SK-N-SH treated with all-trans-retinoic acid at 6 μM for 48 hours (cell line): ENCODE measurements at regions not wholly inside any gene's neighbourhood (a gene's known extent, or its start where the extent isn't known, plus 50 kb on each side); places are given as distances from the start of the nearest gene placed in this dataset.

Experiments used
- ATAC-seq: fragments of 200-7000 bp; cut with Tn5 transposase; 3 replicates; pipeline ENCODE4 v1.9.1; 2020; ENCODE audit warnings: mild to moderate bottlenecking, moderate library complexity
- ARNTL ChIP-seq: fragments of 450-650 bp; formaldehyde crosslinking; IDR thresholded peaks from 2 replicates; pipeline ENCODE4 v1.5.0; 2020; ENCODE audit warnings: low read depth, mild to moderate bottlenecking, moderate library complexity, borderline replicate concordance
- BACH2 ChIP-seq: fragments of 250-450 bp; sonication (Bioruptor Pico); IDR thresholded peaks from 2 replicates; pipeline ENCODE4 v1.9.0; 2021; ENCODE audit warnings: mild to moderate bottlenecking, borderline replicate concordance
- CREB5 ChIP-seq: fragments of 250-450 bp; sonication (Bioruptor Pico); IDR thresholded peaks from 2 replicates; pipeline ENCODE4 v1.5.1; 2020; ENCODE audit warnings: low read depth, mild to moderate bottlenecking, moderate library complexity
- CSDC2 ChIP-seq: fragments of 250-450 bp; sonication (Bioruptor Pico); IDR thresholded peaks from 2 replicates; pipeline ENCODE4 v1.5.0; 2020; ENCODE audit warnings: mild to moderate bottlenecking, moderate library complexity
- ESRRG ChIP-seq: fragments of 250-450 bp; sonication (Bioruptor Pico); IDR thresholded peaks from 2 replicates; pipeline ENCODE4 v1.6.1; 2021; ENCODE audit warnings: mild to moderate bottlenecking
- GLIS3 ChIP-seq: fragments of 250-450 bp; sonication (Bioruptor Pico); IDR thresholded peaks from 2 replicates; pipeline ENCODE4 v1.5.0; 2020; ENCODE audit warnings: mild to moderate bottlenecking, moderate library complexity
- ISL1 ChIP-seq: fragments of 250-450 bp; sonication (Bioruptor Pico); IDR thresholded peaks from 2 replicates; pipeline ENCODE4 v2.1.2; 2022; ENCODE audit warnings: mild to moderate bottlenecking, moderate library complexity
- OSR1 ChIP-seq: fragments of 250-450 bp; sonication (Bioruptor Pico); IDR thresholded peaks from 2 replicates; pipeline ENCODE4 v1.8.0; 2022; ENCODE audit warnings: moderate library complexity, mild to moderate bottlenecking, inconsistent platforms
- PATZ1 ChIP-seq: fragments of 250-450 bp; sonication (Bioruptor Pico); IDR thresholded peaks from 2 replicates; pipeline ENCODE4 v1.8.0; 2020; ENCODE audit warnings: mild to moderate bottlenecking, moderate library complexity, borderline replicate concordance
- POU6F1 ChIP-seq: fragments of 250-450 bp; sonication (Bioruptor Pico); IDR thresholded peaks from 2 replicates; pipeline ENCODE4 v1.8.0; 2021; ENCODE audit warnings: low read depth, mild to moderate bottlenecking, moderate library complexity, borderline replicate concordance
- PPARA ChIP-seq: fragments of 250-450 bp; sonication (Bioruptor Pico); IDR thresholded peaks from 2 replicates; pipeline ENCODE4 v1.5.0; 2020; ENCODE audit warnings: mild to moderate bottlenecking, borderline replicate concordance
- RARB ChIP-seq: fragments of 250-450 bp; sonication (Bioruptor Pico); IDR thresholded peaks from 2 replicates; pipeline ENCODE4 v1.8.0; 2021; ENCODE audit warnings: mild to moderate bottlenecking, moderate library complexity
- SNAI2 ChIP-seq: fragments of 250-450 bp; sonication (Bioruptor Pico); IDR thresholded peaks from 2 replicates; pipeline ENCODE4 v1.5.0; 2020; ENCODE audit warnings: mild to moderate bottlenecking, moderate library complexity
- TOX ChIP-seq: fragments of 250-450 bp; sonication (Bioruptor Pico); IDR thresholded peaks from 2 replicates; pipeline ENCODE4 v1.8.0; 2021; ENCODE audit warnings: mild to moderate bottlenecking, moderate library complexity, borderline replicate concordance
- ZC3H10 ChIP-seq: fragments of 250-450 bp; sonication (Bioruptor Pico); IDR thresholded peaks from 2 replicates; pipeline ENCODE4 v1.5.1; 2021; ENCODE audit warnings: mild to moderate bottlenecking, moderate library complexity
- ZFP3 ChIP-seq: fragments of 250-450 bp; sonication (Bioruptor Pico); IDR thresholded peaks from 2 replicates; pipeline ENCODE4 v1.5.0; 2020; ENCODE audit warnings: mild to moderate bottlenecking, moderate library complexity
- ZFP30 ChIP-seq: fragments of 450-650 bp; formaldehyde crosslinking; IDR thresholded peaks from 2 replicates; pipeline ENCODE4 v1.5.0; 2022; ENCODE audit warnings: mild to moderate bottlenecking, moderate library complexity
- ZNF565 ChIP-seq: fragments of 450-650 bp; formaldehyde crosslinking; conservative IDR thresholded peaks from 2 replicates; pipeline ENCODE4 v1.5.0; 2020; ENCODE audit warnings: low read depth, mild to moderate bottlenecking, moderate library complexity
- ZNF70 ChIP-seq: fragments of 450-650 bp; formaldehyde crosslinking; IDR thresholded peaks from 2 replicates; pipeline ENCODE4 v1.5.0; 2020; ENCODE audit warnings: mild to moderate bottlenecking, moderate library complexity
- ZNF8 ChIP-seq: fragments of 450-650 bp; formaldehyde crosslinking; IDR thresholded peaks from 2 replicates; pipeline ENCODE4 v1.5.0; 2020; ENCODE audit warnings: mild to moderate bottlenecking, moderate library complexity
- TF ChIP-seq, protein P1 (sequence below): fragments of 250-450 bp; sonication (Bioruptor Pico); IDR thresholded peaks from 2 replicates; pipeline ENCODE4 v1.5.1; 2021; ENCODE audit warnings: mild to moderate bottlenecking, moderate library complexity

- TF ChIP-seq ZNF565 (CRISPR knock-in tag) (no peak), ESRRG (CRISPR knock-in tag) (no peak), ZFP30 (CRISPR knock-in tag) (no peak), SNAI2 (CRISPR knock-in tag) (no peak), POU6F1 (no peak), PATZ1 (CRISPR knock-in tag) (no peak), ZFP3 (no peak), CSDC2 (CRISPR knock-in tag) (no peak), BACH2 (no peak), ISL1 (CRISPR knock-in tag) (no peak), TOX (CRISPR knock-in tag) (no peak), RARB (CRISPR knock-in tag) (no peak), ARNTL (CRISPR knock-in tag) (no peak), CREB5 (CRISPR knock-in tag) (no peak), ZNF70 (no peak), GLIS3 (CRISPR knock-in tag) (no peak), ZNF8 (CRISPR knock-in tag) (no peak)
- TF ChIP-seq, protein P1, sequence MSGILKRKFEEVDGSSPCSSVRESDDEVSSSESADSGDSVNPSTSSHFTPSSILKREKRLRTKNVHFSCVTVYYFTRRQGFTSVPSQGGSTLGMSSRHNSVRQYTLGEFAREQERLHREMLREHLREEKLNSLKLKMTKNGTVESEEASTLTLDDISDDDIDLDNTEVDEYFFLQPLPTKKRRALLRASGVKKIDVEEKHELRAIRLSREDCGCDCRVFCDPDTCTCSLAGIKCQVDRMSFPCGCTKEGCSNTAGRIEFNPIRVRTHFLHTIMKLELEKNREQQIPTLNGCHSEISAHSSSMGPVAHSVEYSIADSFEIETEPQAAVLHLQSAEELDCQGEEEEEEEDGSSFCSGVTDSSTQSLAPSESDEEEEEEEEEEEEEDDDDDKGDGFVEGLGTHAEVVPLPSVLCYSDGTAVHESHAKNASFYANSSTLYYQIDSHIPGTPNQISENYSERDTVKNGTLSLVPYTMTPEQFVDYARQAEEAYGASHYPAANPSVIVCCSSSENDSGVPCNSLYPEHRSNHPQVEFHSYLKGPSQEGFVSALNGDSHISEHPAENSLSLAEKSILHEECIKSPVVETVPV (CRISPR knock-in tag), result no peak
- ATAC-seq, result no peak
These were observed 69.0 kb upstream of the OTOS start for GRCh38 chr2:240209493-240209892.

GRCh38 chr2:240210198-240210965, 69.9 kb upstream of the OTOS start:
- ATAC-seq, result no peak
- TF ChIP-seq SNAI2 (CRISPR knock-in tag), result no peak
- no peak for TF ChIP-seq ISL1 (CRISPR knock-in tag)
- no peak for TF ChIP-seq ZC3H10
- no peak for TF ChIP-seq ZNF8 (CRISPR knock-in tag)
- no peak for TF ChIP-seq CSDC2 (CRISPR knock-in tag)
- TF ChIP-seq POU6F1, result no peak
- no peak for TF ChIP-seq OSR1 (CRISPR knock-in tag)
- TF ChIP-seq ZFP30 (CRISPR knock-in tag), result no peak
- no peak for TF ChIP-seq CREB5 (CRISPR knock-in tag)
- no peak for TF ChIP-seq PPARA
- no peak for TF ChIP-seq ZNF565 (CRISPR knock-in tag)
- no peak for TF ChIP-seq ESRRG (CRISPR knock-in tag)
- TF ChIP-seq, all 23 proteins: peak for 0

DNA sequence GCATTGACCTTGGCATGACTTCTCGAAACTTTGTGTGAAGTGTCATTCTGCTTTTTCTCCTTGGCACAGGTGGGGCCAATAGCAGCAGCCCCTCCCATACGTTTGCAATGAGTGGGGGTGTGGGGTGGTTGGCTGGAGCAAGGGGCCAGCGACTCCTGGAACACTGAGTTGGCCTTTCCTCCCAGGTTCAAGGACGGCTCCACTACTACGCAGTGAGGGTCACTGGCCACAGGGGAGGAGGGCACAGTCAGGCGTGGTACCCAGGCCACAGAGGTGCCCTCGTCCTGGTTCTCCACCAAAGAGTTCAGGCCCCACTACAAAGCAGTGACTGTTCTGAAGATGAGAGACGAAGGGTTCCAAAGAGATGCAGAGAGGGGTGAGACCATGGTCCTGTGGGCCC, 70.6 kb upstream of the OTOS start:
- no peak for ATAC-seq
- TF ChIP-seq ZFP3 (no peak), ZNF8 (CRISPR knock-in tag) (no peak), POU6F1 (no peak), PATZ1 (CRISPR knock-in tag) (no peak), GLIS3 (CRISPR knock-in tag) (no peak), SNAI2 (CRISPR knock-in tag) (no peak)
